HCT116 (cell line): ENCODE measurements at regions not wholly inside any gene's neighbourhood (a gene's known extent, or its start where the extent isn't known, plus 50 kb on each side); places are given as distances from the start of the nearest gene placed in this dataset.

Source experiments
- ATAC-seq: fragments of 200-7000 bp; cut with Tn5 transposase; 2 replicates; pipeline ENCODE4 v1.9.1; 2020; ENCODE audit warnings: mild to moderate bottlenecking, moderate library complexity
- BruUV-seq: library from RNA; stranded (reverse); fragments of 400-500 nt; replicated peaks from 2 replicates; lab custom pipeline; 2021; lab: Mats Ljungman, UMichigan
- CTCF ChIA-PET: fragments of 300-600 bp; sonication (Branson Sonifier 250); formaldehyde crosslinking; loops from one replicate; lab custom pipeline; 2021; ENCODE audit warnings: antibody characterized with exemption; lab: Charles Lee
- POLR2A ChIA-PET: fragments of 300-600, 350-600 bp; sonication (Branson Sonifier 250); formaldehyde crosslinking; loops from one replicate; lab custom pipeline; 2021; ENCODE audit warnings: antibody characterized with exemption; lab: Charles Lee
- RAD21 ChIA-PET, 2 experiments: fragments of 300-600 bp; sonication (Branson Sonifier 250); formaldehyde crosslinking; loops; one replicate each; lab custom pipeline; 2023; ENCODE audit warnings: low total read pairs in 2 of 2; ENCODE audit not compliant: uncharacterized antibody in 2 of 2, unreplicated experiment in 2 of 2, low non-redundant PET in 1 of 2; lab: Charles Lee
- DNase-seq: peaks from one replicate; pipeline ENCODE4 v3.0.0-alpha.2; 2010; ENCODE audit warnings: low read depth, low spot score
- H2AFZ ChIP-seq: fragments of 200-600 bp; shearing (Covaris generic), sonication (generic); 2 replicates; pipeline ENCODE4 v1.6.1; 2017; ENCODE audit warnings: low read depth, mixed run types, mixed read lengths, antibody characterized with exemption, low read length; ENCODE audit not compliant: poor library complexity, severe bottlenecking
- H3K27ac ChIP-seq: 2 replicates; pipeline ENCODE4 v1.5.1; 2012; ENCODE audit warnings: low read depth, low read length
- H3K27me3 ChIP-seq: fragments of 200-600 bp; sonication (generic); 2 replicates; pipeline ENCODE4 v1.6.1; 2016; ENCODE audit warnings: mixed run types, low read length, mixed read lengths; ENCODE audit not compliant: insufficient read depth
- H3K36me3 ChIP-seq, 2 experiments: fragments of 200-500 bp in 1 of 2; fragments of 200-600 bp in 1 of 2; sonication (Bioruptor generic) in 1 of 2; sonication (generic) in 1 of 2; 2 replicates each; pipeline versions ENCODE4 v1.5.1 to v1.6.1; 2014 to 2016; ENCODE audit warnings: low read length in 2 of 2, inconsistent platforms in 1 of 2, mixed read lengths in 1 of 2, mixed run types in 1 of 2; ENCODE audit not compliant: insufficient read depth in 2 of 2, control insufficient read depth in 1 of 2
- H3K4me1 ChIP-seq, 2 experiments: fragments of 200-600 bp in 1 of 2; sonication (generic) in 1 of 2; 2 replicates each; pipeline versions ENCODE4 v1.5.1 to v1.6.1; 2012 to 2017; ENCODE audit warnings: low read length in 2 of 2, inconsistent platforms in 1 of 2, mild to moderate bottlenecking in 1 of 2, mixed read lengths in 1 of 2, mixed run types in 1 of 2, moderate library complexity in 1 of 2; ENCODE audit not compliant: insufficient read depth in 2 of 2, control insufficient read depth in 1 of 2
- H3K4me2 ChIP-seq: fragments of 200-600 bp; sonication (generic); 2 replicates; pipeline ENCODE4 v1.6.1; 2017; ENCODE audit warnings: mixed run types, low read length, mixed read lengths
- H3K4me3 ChIP-seq, 2 experiments: fragments of 200-600 bp in 1 of 2; sonication (generic) in 1 of 2; replicated peaks in 1 of 2; 2 replicates each; pipeline ENCODE4 v1.5.1; 2011 to 2016; ENCODE audit warnings: low read length in 2 of 2, control low read depth in 1 of 2, low read depth in 1 of 2, mild to moderate bottlenecking in 1 of 2, mixed read lengths in 1 of 2, mixed run types in 1 of 2
- H3K79me2 ChIP-seq: fragments of 200-600 bp; sonication (generic); 2 replicates; pipeline ENCODE4 v1.6.1; 2017; ENCODE audit warnings: mild to moderate bottlenecking, mixed run types, low read length, moderate library complexity, mixed read lengths; ENCODE audit not compliant: insufficient read depth
- H3K9ac ChIP-seq: fragments of 200-600 bp; sonication (generic); 2 replicates; pipeline ENCODE4 v1.6.1; 2016; ENCODE audit warnings: low read length, mixed read lengths
- H3K9me2 ChIP-seq: fragments of 200-600 bp; sonication (generic), shearing (Covaris generic); 2 replicates; pipeline ENCODE4 v1.6.1; 2017; ENCODE audit warnings: mixed run types, mild to moderate bottlenecking, moderate library complexity; ENCODE audit not compliant: insufficient read depth
- H3K9me3 ChIP-seq, 2 experiments: fragments of 200-500 bp in 1 of 2; fragments of 200-600 bp in 1 of 2; sonication (Bioruptor generic) in 1 of 2; sonication (generic) in 1 of 2; 2 replicates each; pipeline ENCODE4 v1.6.1; 2014 to 2017; ENCODE audit warnings: low read length in 2 of 2, mixed read lengths in 2 of 2, inconsistent platforms in 1 of 2, low read depth in 1 of 2, mild to moderate bottlenecking in 1 of 2, mixed run types in 1 of 2, moderate library complexity in 1 of 2; ENCODE audit not compliant: control insufficient read depth in 1 of 2, insufficient read depth in 1 of 2
- H4K20me1 ChIP-seq: fragments of 200-600 bp; sonication (generic), shearing (Covaris generic); 2 replicates; pipeline ENCODE4 v1.6.1; 2017; ENCODE audit warnings: mixed run types, mild to moderate bottlenecking, moderate library complexity; ENCODE audit not compliant: insufficient read depth
- CBX3 ChIP-seq: IDR thresholded peaks from 2 replicates; pipeline ENCODE4 v1.6.1; 2012; ENCODE audit warnings: low read depth
- POLR2A ChIP-seq: IDR thresholded peaks from 2 replicates; pipeline ENCODE4 v1.7.0; 2011; ENCODE audit warnings: borderline replicate concordance; ENCODE audit not compliant: insufficient read depth, insufficient read length; ENCODE audit errors: extremely low read depth
- POLR2AphosphoS5 ChIP-seq: IDR thresholded peaks from 2 replicates; pipeline ENCODE4 v1.6.1; 2011; ENCODE audit warnings: mild to moderate bottlenecking, low read depth, low read length, moderate library complexity
- SP1 ChIP-seq: IDR thresholded peaks from 2 replicates; pipeline ENCODE4 v1.6.1; 2012; ENCODE audit warnings: low read depth
- SRF ChIP-seq: IDR thresholded peaks from 2 replicates; pipeline ENCODE4 v1.6.1; 2012; ENCODE audit warnings: low read depth
- TCF7L2 ChIP-seq: IDR thresholded peaks from 2 replicates; pipeline ENCODE4 v1.7.0; 2011; ENCODE audit warnings: borderline replicate concordance, inconsistent platforms; ENCODE audit not compliant: insufficient read depth, insufficient read length; ENCODE audit errors: extremely low read depth
- ZFX ChIP-seq: fragments of 450-650 bp; IDR thresholded peaks from 2 replicates; pipeline ENCODE4 v1.6.1; 2017
- ZNF274 ChIP-seq: fragments of 200-500 bp; sonication (Bioruptor generic); IDR thresholded peaks from 2 replicates; pipeline ENCODE4 v1.6.1; 2014; ENCODE audit warnings: mild to moderate bottlenecking, low read depth, low read length, inconsistent platforms
- intact Hi-C: fragments of 100-400 bp; cut with micrococcal nuclease; formaldehyde crosslinking; loops from 2 replicates; pipeline ENCODE4 v1.10.0; 2022
- TF ChIP-seq, protein P1 (sequence below): IDR thresholded peaks from 2 replicates; pipeline ENCODE4 v1.6.1; 2011; ENCODE audit warnings: mild to moderate bottlenecking, low read length, moderate library complexity; ENCODE audit not compliant: insufficient replicate concordance; ENCODE audit errors: extremely low read depth

GRCh38 chr9:93861736-93862358, 93.3 kb downstream of the BARX1 start (continued):
- TF ChIP-seq, protein P1, sequence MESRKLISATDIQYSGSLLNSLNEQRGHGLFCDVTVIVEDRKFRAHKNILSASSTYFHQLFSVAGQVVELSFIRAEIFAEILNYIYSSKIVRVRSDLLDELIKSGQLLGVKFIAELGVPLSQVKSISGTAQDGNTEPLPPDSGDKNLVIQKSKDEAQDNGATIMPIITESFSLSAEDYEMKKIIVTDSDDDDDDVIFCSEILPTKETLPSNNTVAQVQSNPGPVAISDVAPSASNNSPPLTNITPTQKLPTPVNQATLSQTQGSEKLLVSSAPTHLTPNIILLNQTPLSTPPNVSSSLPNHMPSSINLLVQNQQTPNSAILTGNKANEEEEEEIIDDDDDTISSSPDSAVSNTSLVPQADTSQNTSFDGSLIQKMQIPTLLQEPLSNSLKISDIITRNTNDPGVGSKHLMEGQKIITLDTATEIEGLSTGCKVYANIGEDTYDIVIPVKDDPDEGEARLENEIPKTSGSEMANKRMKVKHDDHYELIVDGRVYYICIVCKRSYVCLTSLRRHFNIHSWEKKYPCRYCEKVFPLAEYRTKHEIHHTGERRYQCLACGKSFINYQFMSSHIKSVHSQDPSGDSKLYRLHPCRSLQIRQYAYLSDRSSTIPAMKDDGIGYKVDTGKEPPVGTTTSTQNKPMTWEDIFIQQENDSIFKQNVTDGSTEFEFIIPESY = no peak
- TF ChIP-seq SP1 = no peak
- TF ChIP-seq, all 23 proteins: peak for 0

DNA sequence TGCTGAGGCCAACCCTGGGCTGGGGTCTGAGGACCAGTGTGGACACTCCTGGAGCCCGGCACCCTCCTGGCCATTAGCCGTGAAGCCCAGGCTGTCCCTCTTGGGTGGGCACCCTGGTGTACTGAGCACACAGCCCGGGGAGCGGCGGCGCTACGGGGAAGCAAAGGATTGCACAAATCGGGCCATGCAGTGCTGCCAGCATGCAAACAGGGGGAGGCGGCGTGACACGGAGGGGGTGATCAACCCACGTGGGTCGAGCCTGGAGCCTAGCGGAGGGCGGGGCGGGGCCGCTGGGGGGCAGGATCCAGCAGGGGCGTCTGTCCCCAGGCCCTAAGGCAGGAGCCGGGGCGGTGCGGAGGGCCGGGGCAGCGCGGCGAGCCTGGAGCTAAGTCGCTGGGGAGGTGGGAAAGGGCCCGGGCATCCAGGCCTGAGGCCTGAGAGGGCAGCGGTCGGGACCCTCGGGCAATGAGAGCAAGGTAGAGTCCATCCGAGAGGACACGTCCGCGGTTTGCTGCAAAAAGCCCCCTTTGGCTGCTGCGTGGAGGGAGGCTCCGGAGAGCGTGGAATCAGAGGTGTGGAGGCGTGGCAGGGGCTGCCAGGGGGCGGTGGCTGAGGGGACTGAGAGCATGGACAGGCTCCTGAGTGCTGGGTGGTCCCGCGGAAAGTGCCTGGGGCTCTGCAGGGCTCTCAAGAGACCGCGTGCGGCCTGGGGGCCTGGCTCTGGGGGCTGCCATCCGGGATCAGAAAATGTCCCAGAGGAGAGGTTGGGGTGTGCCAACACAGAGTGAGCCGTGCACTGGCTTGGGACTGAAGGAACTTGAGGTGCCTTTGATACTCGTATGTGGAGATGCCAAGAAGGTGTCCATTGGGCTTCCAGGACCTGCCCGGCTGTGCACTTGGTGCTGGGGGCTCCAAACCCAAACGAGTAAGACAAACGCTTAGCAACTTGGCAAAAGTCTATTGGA, 94.2 kb downstream of the BARX1 start:
- no peak overlapping the region for H3K4me3 ChIP-seq
- no peak overlapping the region for H2AFZ ChIP-seq
- ChIA-PET CTCF (no interaction called here), POLR2A (no interaction called here), RAD21 (no interaction called here)
- no peaks in the 10 kb centered on the region for H3K4me1 ChIP-seq
- H3K27ac ChIP-seq = no peak overlapping the region
- no peaks in the 10 kb centered on the region for H3K9me2 ChIP-seq
- intact Hi-C loops = no loop called here
- no peak overlapping the region for H3K4me2 ChIP-seq
- H3K36me3 ChIP-seq = no peaks in the 10 kb centered on the region
- no peaks in the 10 kb centered on the region for H3K79me2 ChIP-seq
- H3K9me3 ChIP-seq = no peaks in the 10 kb centered on the region
- no peak for TF ChIP-seq SRF
- TF ChIP-seq TCF7L2 = no peak
- TF ChIP-seq ZNF274 = no peak
- no peak for TF ChIP-seq POLR2A
- no peak for TF ChIP-seq ZFX
- no peak for TF ChIP-seq POLR2AphosphoS5
- TF ChIP-seq CBX3 = no peak
- DNase-seq (no peak), ATAC-seq (no peak)
- no TSS peak for BruUV-seq
- no peak overlapping the region for H3K9ac ChIP-seq
- no peaks in the 10 kb centered on the region for H4K20me1 ChIP-seq
- peaks cover 12% of the 10 kb centered on the region for H3K27me3 ChIP-seq
